ENCODE measurements at regions not wholly inside any gene's neighbourhood (a gene's known extent, or its start where the extent isn't known, plus 50 kb on each side); places are given as distances from the start of the nearest gene placed in this dataset.
"Not testable (repeated sequence)": the region's sequence is repeated elsewhere in the genome, so short reads cannot be mapped to it uniquely, and the experiment has no call there.

DNA sequence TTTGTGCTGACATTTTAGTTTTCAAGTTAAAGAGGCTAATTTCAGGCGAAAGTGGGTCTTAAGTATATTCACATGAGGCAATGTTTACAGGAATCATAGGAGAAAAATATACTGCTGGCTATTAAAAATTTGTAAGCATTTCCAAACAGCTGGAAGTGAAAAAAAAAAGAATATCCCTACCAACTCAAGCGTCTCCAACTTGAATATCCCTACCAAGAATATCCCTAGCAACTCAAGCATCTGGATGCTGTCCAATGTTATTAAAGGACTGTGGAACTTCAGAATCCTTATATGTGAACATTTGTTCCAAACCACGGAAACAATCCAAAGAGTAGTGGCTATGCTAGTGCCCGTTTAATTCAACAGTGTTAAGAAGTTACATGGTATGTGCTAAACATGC, 1303.0 kb downstream of the GATA3 start:
- Histone ChIP-seq H3K4me3 (ENCODE audit: low read depth, low read length) (no peak overlapping the region), H3K4me1 (ENCODE audit: control insufficient read depth, insufficient read depth, low read length, unreplicated experiment) (no peaks in the 10 kb centered on the region), H3K79me2 (ENCODE audit: control insufficient read depth, insufficient read depth, low read length, unreplicated experiment) (no peaks in the 10 kb centered on the region), H3K27me3 (ENCODE audit: insufficient read depth, low read length) (peaks cover 15% of the 10 kb centered on the region), H2AFZ (ENCODE audit: low read length, unreplicated experiment) (no peak overlapping the region), H3K36me3 (ENCODE audit: insufficient read depth, low read length) (no peaks in the 10 kb centered on the region), H3K27ac (ENCODE audit: low read depth, low read length) (no peak overlapping the region)

DNA sequence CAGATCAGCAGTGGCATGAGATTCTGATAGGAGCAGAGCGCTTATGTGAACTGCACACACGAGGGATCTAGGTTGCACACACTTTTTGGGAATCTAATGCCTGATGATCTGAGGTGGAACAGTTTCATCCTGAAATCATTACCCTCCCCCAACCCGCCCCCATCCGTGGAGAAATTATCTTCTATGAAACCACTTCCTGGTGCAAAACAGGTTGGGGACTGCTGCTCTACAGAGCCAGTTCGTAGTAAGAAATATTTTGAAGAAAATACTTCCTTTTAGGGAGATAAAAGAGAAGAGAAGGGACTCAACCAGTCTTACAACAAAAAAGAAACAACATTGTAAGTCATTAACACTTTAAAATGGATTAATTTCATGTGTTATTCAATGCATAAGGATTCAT, 1308.2 kb downstream of the GATA3 start:
- Histone ChIP-seq H3K79me2 (ENCODE audit: control insufficient read depth, insufficient read depth, low read length, unreplicated experiment) (no peaks in the 10 kb centered on the region), H3K27ac (ENCODE audit: low read depth, low read length) (no peak overlapping the region), H3K27me3 (ENCODE audit: insufficient read depth, low read length) (peaks cover 8% of the 10 kb centered on the region), H2AFZ (ENCODE audit: low read length, unreplicated experiment) (no peak overlapping the region), H3K36me3 (ENCODE audit: insufficient read depth, low read length) (no peaks in the 10 kb centered on the region), H3K4me1 (ENCODE audit: control insufficient read depth, insufficient read depth, low read length, unreplicated experiment) (no peaks in the 10 kb centered on the region), H3K4me3 (ENCODE audit: low read depth, low read length) (no peak overlapping the region)

DNA sequence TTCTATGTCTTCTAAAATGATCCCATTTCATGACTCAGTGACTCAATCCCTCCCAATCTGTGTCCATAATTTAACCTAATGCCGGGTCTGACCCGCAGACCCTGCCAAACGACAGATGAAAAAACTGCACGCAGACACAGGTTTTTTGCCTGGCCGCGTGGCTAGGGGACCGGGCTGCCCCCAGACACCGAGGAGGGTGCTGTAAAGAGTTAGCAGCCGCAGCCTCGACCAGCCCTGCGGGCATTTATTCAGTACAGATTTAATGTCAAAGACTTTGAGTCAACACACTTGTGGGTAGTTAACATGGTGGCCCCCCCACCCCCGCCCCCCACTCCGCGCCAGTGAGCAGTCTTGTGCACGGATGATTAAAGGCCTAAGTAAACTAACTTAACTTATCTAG, 1324.7 kb downstream of the GATA3 start:
- Histone ChIP-seq H3K4me1 (ENCODE audit: control insufficient read depth, insufficient read depth, low read length, unreplicated experiment) (no peaks in the 10 kb centered on the region), H3K27me3 (ENCODE audit: insufficient read depth, low read length) (peaks cover 36% of the 10 kb centered on the region; the same call in 1 of the 2 replicates), H3K4me3 (ENCODE audit: low read depth, low read length) (no peak overlapping the region), H3K36me3 (ENCODE audit: insufficient read depth, low read length) (no peaks in the 10 kb centered on the region), H3K27ac (ENCODE audit: low read depth, low read length) (no peak overlapping the region), H2AFZ (ENCODE audit: low read length, unreplicated experiment) (no peak overlapping the region), H3K79me2 (ENCODE audit: control insufficient read depth, insufficient read depth, low read length, unreplicated experiment) (no peaks in the 10 kb centered on the region)

DNA sequence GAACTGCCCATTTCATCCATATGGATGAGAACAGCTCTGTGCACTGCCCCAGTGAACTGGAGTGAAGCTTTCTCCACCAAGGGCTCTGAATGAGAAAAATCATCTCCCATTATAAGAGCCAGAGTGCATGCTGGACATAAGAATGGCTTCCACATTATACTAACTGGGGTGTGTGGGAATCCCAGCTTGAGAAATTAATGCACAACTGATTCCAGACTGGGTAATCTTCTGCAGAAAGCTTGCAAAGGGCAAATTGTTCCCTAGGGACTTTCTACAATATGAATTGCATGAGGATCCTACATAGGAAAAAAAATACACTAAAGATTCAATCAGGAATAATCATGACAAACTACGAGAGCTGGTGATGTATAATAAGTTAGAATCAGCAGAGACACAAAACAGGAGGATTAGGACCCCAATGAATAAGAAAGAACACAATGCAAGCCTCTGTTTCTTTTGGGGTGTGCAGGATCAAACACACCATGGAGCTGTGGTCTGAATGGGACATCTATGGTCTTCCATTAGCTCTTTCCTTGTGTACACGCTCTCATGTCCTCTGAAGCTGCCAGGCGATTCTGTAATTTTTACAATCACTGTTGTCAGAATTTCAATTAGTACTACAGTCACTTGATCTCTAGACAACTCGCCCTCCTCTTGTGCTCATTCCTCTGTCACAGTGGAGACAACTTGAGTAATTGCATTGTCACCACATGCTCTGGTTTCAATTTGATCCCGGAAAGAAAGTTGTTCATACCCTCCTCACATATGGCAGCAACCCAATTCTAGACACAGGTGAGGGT, 1327.4 kb downstream of the GATA3 start:
- Histone ChIP-seq H3K79me2 (ENCODE audit: control insufficient read depth, insufficient read depth, low read length, unreplicated experiment) (no peaks in the 10 kb centered on the region), H2AFZ (ENCODE audit: low read length, unreplicated experiment) (no peak overlapping the region), H3K27me3 (ENCODE audit: insufficient read depth, low read length) (peaks cover 32% of the 10 kb centered on the region; the same call in 1 of the 2 replicates)

DNA sequence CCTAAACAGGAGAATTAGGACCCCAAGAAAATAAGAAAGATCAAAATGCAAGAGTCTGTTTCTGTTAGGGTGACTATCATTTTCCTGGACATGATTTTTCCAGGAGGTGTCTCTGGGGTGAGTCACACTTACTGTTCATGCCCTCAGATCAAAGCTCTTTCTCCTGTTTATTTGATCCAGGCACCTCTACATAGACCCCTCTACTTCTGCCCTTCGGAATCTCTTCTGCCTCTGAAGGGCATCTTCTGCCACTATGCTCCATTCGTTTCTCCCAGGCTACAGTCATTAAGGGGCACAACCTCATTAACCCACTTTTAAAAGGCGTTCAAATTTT, 1328.0 kb downstream of the GATA3 start:
- Histone ChIP-seq H3K4me3 (ENCODE audit: low read depth, low read length) (no peak overlapping the region), H2AFZ (ENCODE audit: low read length, unreplicated experiment) (no peak overlapping the region), H3K4me1 (ENCODE audit: control insufficient read depth, insufficient read depth, low read length, unreplicated experiment) (no peaks in the 10 kb centered on the region), H3K36me3 (ENCODE audit: insufficient read depth, low read length) (no peaks in the 10 kb centered on the region), H3K27ac (ENCODE audit: low read depth, low read length) (no peak overlapping the region), H3K79me2 (ENCODE audit: control insufficient read depth, insufficient read depth, low read length, unreplicated experiment) (no peaks in the 10 kb centered on the region), H3K27me3 (ENCODE audit: insufficient read depth, low read length) (peaks cover 28% of the 10 kb centered on the region; the same call in 1 of the 2 replicates)

More for the DNA sequence above, 1327.4 kb downstream of the GATA3 start:
- no peak overlapping the region for H3K4me3 ChIP-seq (ENCODE audit: low read depth, low read length)
- no peak overlapping the region for H3K27ac ChIP-seq (ENCODE audit: low read depth, low read length)
- H3K36me3 ChIP-seq (ENCODE audit: insufficient read depth, low read length) = no peaks in the 10 kb centered on the region
- H3K4me1 ChIP-seq (ENCODE audit: control insufficient read depth, insufficient read depth, low read length, unreplicated experiment) = no peaks in the 10 kb centered on the region

DNA sequence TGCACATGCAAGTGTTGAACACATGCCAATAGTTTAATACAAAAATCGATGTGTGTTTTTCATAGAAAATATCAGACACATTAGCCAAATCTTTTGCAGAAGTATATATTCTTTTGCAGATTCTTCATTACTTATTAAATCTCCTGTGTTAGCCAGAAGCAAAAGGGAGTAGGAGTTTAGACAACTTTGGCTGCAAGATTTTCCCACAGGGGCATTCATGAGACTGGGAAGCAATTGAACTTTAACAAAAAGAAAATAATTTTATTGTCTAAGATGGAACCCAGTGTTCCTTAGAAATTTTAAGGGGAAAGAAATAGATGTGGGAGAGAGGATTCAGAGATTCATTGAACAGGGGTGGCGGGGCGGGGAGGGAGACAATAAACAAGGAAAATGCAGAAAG, 1336.0 kb downstream of the GATA3 start:
- Histone ChIP-seq H3K4me1 (ENCODE audit: control insufficient read depth, insufficient read depth, low read length, unreplicated experiment) (no peaks in the 10 kb centered on the region), H3K36me3 (ENCODE audit: insufficient read depth, low read length) (no peaks in the 10 kb centered on the region), H3K79me2 (ENCODE audit: control insufficient read depth, insufficient read depth, low read length, unreplicated experiment) (no peaks in the 10 kb centered on the region), H3K4me3 (ENCODE audit: low read depth, low read length) (no peak overlapping the region), H2AFZ (ENCODE audit: low read length, unreplicated experiment) (no peak overlapping the region), H3K27ac (ENCODE audit: low read depth, low read length) (no peak overlapping the region), H3K27me3 (ENCODE audit: insufficient read depth, low read length) (peaks cover 4% of the 10 kb centered on the region; the same call in 1 of the 2 replicates)

DNA sequence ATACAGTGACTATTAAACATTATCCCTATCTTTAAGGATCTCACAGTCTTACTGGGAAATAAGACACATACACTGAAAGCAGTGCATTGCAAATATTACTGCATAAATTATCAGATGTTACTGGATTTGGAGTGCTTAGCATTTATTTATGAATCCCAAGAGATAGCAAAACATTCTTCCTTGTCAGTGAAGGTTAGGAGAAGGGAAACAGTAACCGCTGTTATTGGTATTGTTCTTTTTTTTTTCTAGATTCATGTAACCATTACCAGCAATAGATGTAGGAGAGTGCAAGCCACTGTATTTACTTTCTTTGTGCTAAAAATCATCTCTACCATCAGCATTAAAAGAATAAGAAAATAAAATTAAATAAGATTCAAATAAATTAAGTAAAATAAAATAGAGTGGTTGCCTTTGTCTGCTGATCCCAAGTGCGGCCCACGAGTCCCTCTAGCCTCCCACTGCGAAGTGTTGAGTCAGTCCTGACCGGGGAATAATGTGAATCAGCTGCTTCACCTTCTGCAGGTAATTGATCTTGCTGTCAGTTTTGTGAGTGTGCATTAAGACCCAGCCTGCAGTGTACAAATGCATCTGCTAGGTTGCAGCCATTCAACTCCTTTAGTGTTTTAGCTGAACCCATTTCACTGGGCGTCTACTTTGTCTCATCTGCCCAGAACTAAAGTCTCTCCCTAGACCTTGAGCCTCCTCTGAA, 1344.9 kb downstream of the GATA3 start:
- H3K4me1 ChIP-seq (ENCODE audit: control insufficient read depth, insufficient read depth, low read length, unreplicated experiment) = no peaks in the 10 kb centered on the region
- no peaks in the 10 kb centered on the region for H3K79me2 ChIP-seq (ENCODE audit: control insufficient read depth, insufficient read depth, low read length, unreplicated experiment)
- H2AFZ ChIP-seq (ENCODE audit: low read length, unreplicated experiment) = no peak overlapping the region
- peaks cover 8% of the 10 kb centered on the region for H3K27me3 ChIP-seq (ENCODE audit: insufficient read depth, low read length)
- H3K36me3 ChIP-seq (ENCODE audit: insufficient read depth, low read length) = no peaks in the 10 kb centered on the region
- no peak overlapping the region for H3K4me3 ChIP-seq (ENCODE audit: low read depth, low read length)
- H3K27ac ChIP-seq (ENCODE audit: low read depth, low read length) = no peak overlapping the region

DNA sequence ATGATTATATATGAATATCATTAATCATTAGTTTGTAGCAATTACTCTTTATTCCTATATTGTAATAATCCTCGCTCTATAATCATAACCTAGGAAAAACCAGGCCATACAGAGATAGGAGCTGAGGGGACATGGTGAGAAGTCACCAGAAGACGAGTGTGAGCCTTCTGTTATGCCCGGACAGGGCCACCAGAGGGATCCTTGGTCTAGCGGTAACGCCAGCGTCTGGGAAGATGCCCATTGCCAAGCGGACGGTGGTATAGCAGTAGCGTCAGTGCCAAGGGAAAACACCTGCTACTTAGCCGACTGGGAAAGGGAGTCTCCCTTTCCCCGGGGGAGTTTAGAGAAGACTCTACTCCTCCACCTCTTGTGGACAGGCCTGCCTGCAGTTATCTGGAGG, 1347.6 kb downstream of the GATA3 start:
- not testable (repeated sequence) for H3K27ac ChIP-seq (ENCODE audit: low read depth, low read length); H3K4me3 ChIP-seq (ENCODE audit: low read depth, low read length); H3K79me2 ChIP-seq (ENCODE audit: control insufficient read depth, insufficient read depth, low read length, unreplicated experiment); H3K4me1 ChIP-seq (ENCODE audit: control insufficient read depth, insufficient read depth, low read length, unreplicated experiment); H3K27me3 ChIP-seq (ENCODE audit: insufficient read depth, low read length); H2AFZ ChIP-seq (ENCODE audit: low read length, unreplicated experiment); H3K36me3 ChIP-seq (ENCODE audit: insufficient read depth, low read length)

DNA sequence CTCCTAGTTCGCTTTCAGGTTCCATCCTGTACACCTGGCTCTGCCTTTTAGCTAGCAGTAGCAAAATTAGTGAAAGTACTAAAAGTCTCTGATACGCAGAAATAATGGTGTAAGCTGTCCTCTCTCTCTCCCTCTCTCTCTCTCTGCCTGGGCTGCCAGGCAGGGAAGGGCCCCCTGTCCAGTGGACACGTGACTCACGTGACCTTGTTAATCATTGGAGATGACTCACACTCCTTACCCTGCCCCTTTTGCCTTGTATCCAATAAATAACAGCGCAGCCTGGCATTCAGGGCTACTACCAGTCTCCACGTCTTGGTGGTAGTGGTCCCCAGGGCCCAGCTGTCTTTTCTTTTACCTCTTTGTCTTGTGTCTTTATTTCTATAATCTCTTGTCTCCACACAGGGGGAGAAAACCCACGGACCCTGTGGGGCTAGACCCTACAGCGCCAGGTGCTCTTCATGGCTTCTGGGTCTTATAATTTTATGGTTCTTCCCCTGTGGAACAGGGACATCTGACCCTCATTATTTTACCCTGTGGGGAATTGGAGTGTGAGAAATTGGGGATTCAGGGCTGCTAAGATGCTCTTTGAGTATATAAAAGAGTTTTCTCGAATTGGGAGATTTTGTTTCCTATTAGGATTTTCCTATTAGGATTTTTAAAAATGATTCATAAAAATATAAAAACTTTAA, 1348.2 kb downstream of the GATA3 start:
- H3K4me1 ChIP-seq (ENCODE audit: control insufficient read depth, insufficient read depth, low read length, unreplicated experiment); H2AFZ ChIP-seq (ENCODE audit: low read length, unreplicated experiment); H3K79me2 ChIP-seq (ENCODE audit: control insufficient read depth, insufficient read depth, low read length, unreplicated experiment); H3K36me3 ChIP-seq (ENCODE audit: insufficient read depth, low read length); H3K27ac ChIP-seq (ENCODE audit: low read depth, low read length); H3K27me3 ChIP-seq (ENCODE audit: insufficient read depth, low read length); H3K4me3 ChIP-seq (ENCODE audit: low read depth, low read length): not testable (repeated sequence)

DNA sequence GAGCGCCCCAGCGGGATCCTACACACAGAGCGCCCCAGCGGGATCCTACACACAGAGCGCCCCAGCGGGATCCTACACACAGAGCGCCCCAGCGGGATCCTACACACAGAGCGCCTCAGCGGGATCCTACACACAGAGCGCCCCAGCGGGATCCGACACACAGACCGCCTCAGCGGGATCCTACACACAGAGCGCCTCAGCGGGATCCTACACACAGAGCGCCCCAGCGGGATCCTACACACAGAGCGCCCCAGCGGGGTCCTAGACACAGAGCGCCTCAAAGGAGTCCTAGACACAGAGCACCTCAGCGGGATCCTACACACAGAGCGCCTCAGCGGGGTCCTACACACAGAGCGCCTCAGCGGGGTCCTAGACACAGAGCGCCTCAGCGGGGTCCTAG, 1352.7 kb downstream of the GATA3 start:
- H3K36me3 ChIP-seq (ENCODE audit: insufficient read depth, low read length); H2AFZ ChIP-seq (ENCODE audit: low read length, unreplicated experiment); H3K4me1 ChIP-seq (ENCODE audit: control insufficient read depth, insufficient read depth, low read length, unreplicated experiment); H3K27ac ChIP-seq (ENCODE audit: low read depth, low read length); H3K4me3 ChIP-seq (ENCODE audit: low read depth, low read length); H3K27me3 ChIP-seq (ENCODE audit: insufficient read depth, low read length); H3K79me2 ChIP-seq (ENCODE audit: control insufficient read depth, insufficient read depth, low read length, unreplicated experiment): not testable (repeated sequence)
